Urinary bladder (tissue), 3 donors: ENCODE measurements at regions not wholly inside any gene's neighbourhood (a gene's known extent, or its start where the extent isn't known, plus 50 kb on each side); places are given as distances from the start of the nearest gene placed in this dataset.

Experiments used
- DNase-seq: peaks from one replicate; pipeline ENCODE4 v3.0.0-alpha.2; 2015; ENCODE audit errors: extremely low spot score
- H3K27ac ChIP-seq: one replicate; pipeline ENCODE4 v1.5.1; 2013; ENCODE audit warnings: low read depth, mild to moderate bottlenecking, moderate library complexity
- H3K36me3 ChIP-seq: one replicate; pipeline ENCODE4 v1.6.1; 2013; ENCODE audit warnings: mild to moderate bottlenecking, moderate library complexity; ENCODE audit not compliant: insufficient read depth
- H3K4me1 ChIP-seq: one replicate; pipeline ENCODE4 v1.6.1; 2013; ENCODE audit warnings: mild to moderate bottlenecking, moderate library complexity; ENCODE audit not compliant: insufficient read depth
- H3K4me3 ChIP-seq: one replicate; pipeline ENCODE4 v1.5.1; 2013; ENCODE audit warnings: low read depth, low read length
- WGBS: extraction: QIAGEN DNeasy Blood & Tissue Kit; methylation state at CpG from one replicate; pipeline ENCODE4 v1.1.7; 2013; 5-methylcytosine and 5-hydroxymethylcytosine counted together
- donor health status: healthy with polysubstance abuse.
- donor health status: healthy.

DNA sequence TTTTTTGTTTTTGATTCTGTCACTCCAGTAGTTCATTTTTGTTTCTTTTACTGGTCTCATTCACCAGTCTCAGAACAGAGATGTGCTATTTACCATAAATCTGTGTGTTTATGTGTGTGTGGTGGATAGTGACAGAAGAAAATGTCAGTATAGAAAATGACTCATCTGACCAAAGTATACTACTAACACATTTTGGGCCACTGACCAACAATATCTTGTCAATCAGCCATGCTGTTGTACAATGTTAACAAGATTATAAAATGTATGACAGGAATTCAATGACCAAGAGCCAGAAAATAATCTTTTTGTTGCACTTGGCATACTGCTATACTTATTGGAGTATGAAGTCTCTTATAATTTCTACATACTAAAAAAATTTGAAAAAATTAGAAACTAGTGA is 1081.4 kb upstream of the NRXN1 start:
- H3K27ac ChIP-seq: no peak overlapping the region
- H3K36me3 ChIP-seq: no peaks in the 10 kb centered on the region
- H3K4me1 ChIP-seq: no peaks in the 10 kb centered on the region
- no peak for DNase-seq
- H3K4me3 ChIP-seq: no peak overlapping the region

DNA sequence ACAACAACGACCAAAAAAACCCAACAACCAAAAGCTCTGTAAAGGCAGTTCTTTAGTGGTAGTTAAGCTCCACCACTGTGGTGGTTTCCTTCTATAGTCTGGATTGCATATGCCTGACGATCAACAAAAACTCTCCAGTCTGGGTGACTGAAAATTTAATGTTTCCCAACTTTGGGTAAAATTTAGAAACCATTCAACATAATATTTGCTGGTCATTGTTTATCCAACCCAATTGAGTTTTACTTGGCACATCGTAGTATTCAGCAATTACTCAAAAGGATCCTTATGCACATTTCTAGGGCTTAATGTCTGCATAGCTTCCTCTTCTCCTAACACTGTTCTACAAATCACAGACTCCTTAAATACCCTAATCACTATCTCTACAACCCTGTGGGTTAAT is 1080.2 kb upstream of the NRXN1 start:
- Histone ChIP-seq H3K36me3 (no peaks in the 10 kb centered on the region), H3K27ac (no peak overlapping the region), H3K4me3 (no peak overlapping the region), H3K4me1 (no peaks in the 10 kb centered on the region)
- 92% methylated on average over 3 of the region's 3 CpGs for WGBS
- DNase-seq: no peak

DNA sequence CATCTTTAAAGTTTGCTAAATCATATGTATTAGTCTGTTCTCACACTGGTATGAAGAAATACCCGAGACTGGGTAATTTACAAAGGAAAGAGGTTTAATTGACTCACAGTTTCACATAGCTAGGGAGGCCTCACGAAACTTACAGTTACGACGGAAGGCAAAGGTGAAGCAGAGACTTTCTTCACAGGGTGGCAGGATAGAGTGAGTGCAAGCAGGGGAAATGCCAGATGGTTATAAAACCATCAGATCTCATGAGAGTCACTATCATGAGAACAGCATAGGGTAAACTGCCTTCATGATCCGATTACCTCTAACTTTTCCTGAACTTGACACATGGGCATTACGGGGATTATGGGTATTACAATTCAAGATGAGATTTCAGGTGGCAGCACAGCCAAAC is 1075.2 kb upstream of the NRXN1 start:
- Histone ChIP-seq H3K36me3 (no peaks in the 10 kb centered on the region), H3K4me1 (no peaks in the 10 kb centered on the region), H3K27ac (no peak overlapping the region), H3K4me3 (no peak overlapping the region)
- WGBS: 72% methylated on average over 6 of the region's 6 CpGs
- DNase-seq: no peak

DNA sequence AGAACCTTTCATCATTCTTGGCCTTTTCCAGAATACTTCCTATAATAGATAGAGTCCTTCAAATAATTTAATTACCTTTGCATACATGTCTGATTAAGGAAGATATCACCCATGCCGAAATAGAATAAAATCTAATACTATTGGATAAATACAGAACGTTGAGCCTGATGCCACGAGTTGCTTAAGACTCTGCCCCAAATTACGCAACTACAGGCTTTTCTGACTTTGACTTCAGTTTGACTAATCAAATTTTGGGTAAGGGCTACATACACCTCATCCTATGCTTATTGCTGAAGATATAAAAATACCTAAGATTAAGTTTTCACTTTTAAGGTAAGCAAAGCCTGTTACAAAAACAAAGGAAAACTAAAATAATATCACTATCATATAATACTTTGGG is 1065.1 kb upstream of the NRXN1 start:
- no peak overlapping the region for H3K4me3 ChIP-seq
- WGBS: 89% methylated on average over 4 of the region's 4 CpGs
- no peak for DNase-seq
- no peaks in the 10 kb centered on the region for H3K4me1 ChIP-seq
- H3K27ac ChIP-seq: no peak overlapping the region
- no peaks in the 10 kb centered on the region for H3K36me3 ChIP-seq

DNA sequence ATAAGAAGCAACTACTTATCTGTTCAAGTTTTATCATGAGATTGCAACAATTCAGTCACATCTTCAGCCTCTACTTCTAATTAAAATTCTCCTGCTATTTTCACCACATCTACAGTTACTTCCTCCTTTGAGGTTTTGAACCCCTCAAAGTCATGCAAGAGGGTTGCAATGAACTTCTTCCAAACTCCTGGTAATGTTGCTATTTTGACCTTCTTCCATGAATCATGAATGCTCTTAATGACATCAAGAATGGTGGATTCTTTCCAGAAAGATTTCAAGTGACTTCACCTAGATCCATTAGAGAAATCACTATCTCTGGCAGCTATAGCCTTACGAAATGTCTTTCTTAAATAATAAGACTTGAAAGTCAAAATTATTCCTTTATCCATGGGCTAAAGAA is 1052.8 kb upstream of the NRXN1 start:
- no peak for DNase-seq
- Histone ChIP-seq H3K36me3 (no peaks in the 10 kb centered on the region), H3K4me3 (no peak overlapping the region), H3K27ac (no peak overlapping the region), H3K4me1 (no peaks in the 10 kb centered on the region)
- WGBS: 95% methylated on average over 1 of the region's 1 CpG

DNA sequence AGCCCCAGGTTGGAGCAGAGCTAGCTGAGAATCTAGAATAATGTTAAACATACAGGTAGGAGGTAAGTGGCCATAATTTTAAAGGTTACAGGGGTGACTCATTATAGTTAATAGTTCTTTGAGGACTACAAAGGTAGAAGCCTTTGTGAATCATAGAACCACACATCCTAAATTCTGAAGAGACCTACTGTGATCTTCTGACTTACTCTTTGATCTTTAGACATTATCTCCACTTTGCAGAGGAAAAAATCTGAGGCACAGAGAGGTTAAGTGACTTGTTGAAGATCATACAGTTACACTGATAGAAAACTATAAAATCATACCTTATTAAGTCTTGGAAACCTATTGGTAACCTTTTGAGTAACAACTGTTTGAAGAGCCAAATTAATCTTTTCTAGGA is 1051.3 kb upstream of the NRXN1 start:
- no peak for DNase-seq
- Histone ChIP-seq H3K27ac (no peak overlapping the region), H3K36me3 (no peaks in the 10 kb centered on the region), H3K4me3 (no peak overlapping the region), H3K4me1 (no peaks in the 10 kb centered on the region)

DNA sequence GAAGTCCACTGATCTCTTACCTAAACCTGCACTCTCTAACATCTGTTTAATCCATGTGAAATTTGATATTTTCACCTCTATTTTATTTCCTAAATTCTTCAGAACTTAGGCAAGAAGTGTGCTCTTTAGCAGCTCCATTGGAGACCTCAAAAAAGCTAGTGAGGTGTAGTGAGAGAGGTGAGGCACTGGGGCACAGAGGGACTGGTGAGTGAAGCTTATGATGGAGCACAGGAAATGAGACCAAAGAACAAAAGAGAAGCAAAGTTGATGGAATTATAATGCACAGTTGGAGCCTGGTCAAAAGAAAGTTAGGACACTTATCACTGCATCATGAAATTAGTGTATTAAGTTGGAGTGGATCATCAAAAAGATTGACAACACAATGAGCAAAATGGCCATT is 1050.7 kb upstream of the NRXN1 start:
- H3K4me1 ChIP-seq: no peaks in the 10 kb centered on the region

DNA sequence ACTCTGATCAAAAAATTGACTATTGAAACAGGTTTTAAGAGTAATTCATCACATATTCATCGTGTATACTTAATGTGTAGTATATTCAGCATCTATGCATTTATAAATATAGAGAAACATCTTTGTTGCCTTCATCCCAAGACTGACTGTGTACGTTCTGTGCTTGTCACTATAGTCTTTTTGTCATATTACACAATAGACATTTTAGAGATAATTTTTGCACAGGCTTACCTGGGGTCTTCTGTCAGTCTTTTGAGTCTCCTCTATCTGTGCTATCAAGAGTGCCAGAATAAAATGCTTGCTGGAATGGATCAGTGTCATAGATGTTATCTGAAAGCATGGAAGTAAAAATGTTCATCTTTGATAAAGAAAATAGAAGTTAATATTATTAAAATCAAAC is 1047.7 kb upstream of the NRXN1 start:
- no peaks in the 10 kb centered on the region for H3K36me3 ChIP-seq
- H3K4me3 ChIP-seq: no peak overlapping the region
- 88% methylated on average over 2 of the region's 2 CpGs for WGBS
- no peaks in the 10 kb centered on the region for H3K4me1 ChIP-seq
- DNase-seq: no peak
- no peak overlapping the region for H3K27ac ChIP-seq

More for the DNA sequence above, 1050.7 kb upstream of the NRXN1 start:
- Histone ChIP-seq H3K27ac (no peak overlapping the region), H3K4me3 (no peak overlapping the region), H3K36me3 (no peaks in the 10 kb centered on the region)
- no peak for DNase-seq

DNA sequence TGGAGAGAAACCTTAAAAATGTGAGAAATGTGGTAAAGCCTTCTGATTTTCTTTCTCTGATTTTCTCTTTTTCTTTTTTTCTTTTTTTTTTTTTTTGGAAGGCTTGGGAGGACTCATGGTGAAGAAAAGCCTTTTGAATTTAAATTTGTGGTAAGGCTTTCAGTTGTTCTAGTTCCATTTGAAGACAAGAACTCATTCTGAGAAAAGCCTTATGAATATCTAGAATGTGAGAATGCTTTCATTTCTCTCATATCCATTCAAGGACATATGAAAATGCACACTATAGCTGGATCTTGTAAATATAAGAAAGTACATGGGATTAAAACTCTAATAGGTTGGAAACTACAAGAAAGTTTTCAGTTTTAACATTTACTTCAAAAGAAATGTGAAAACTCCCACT is 1045.2 kb upstream of the NRXN1 start:
- DNase-seq: no peak
- no peak overlapping the region for H3K27ac ChIP-seq
- H3K4me1 ChIP-seq: no peaks in the 10 kb centered on the region
- H3K4me3 ChIP-seq: no peak overlapping the region
- no peaks in the 10 kb centered on the region for H3K36me3 ChIP-seq

DNA sequence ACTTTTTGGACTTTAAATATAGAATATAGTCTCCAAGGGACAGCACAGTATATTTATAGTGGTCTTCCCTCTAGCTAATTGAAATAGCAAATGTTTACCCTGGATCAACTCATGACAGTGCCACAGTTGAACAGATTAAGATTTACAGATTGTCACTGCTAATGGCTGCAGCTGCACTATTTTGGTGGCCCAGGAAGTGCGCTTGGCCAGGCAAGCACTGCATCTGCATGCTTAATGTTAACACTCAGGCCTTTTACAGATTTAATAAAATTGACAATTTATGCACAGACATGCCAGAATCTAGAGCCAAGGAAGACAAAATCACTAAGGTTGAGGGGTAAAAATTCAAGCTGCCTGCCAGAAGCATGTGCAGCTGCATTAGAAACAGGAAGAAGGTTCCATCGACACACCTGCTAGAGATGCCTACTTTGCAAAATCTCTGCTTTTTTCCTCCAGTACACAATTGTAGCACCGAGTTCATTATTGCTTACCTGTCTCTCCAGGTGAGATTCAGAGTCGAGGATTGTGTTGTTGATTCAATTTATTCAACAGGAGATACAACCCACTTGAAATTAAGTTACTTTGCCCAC is 1042.3 kb upstream of the NRXN1 start:
- no peak for DNase-seq
- 86% methylated on average over 4 of the region's 4 CpGs for WGBS
- H3K36me3 ChIP-seq: no peaks in the 10 kb centered on the region
- no peaks in the 10 kb centered on the region for H3K4me1 ChIP-seq
- H3K27ac ChIP-seq: no peak overlapping the region
- no peak overlapping the region for H3K4me3 ChIP-seq

DNA sequence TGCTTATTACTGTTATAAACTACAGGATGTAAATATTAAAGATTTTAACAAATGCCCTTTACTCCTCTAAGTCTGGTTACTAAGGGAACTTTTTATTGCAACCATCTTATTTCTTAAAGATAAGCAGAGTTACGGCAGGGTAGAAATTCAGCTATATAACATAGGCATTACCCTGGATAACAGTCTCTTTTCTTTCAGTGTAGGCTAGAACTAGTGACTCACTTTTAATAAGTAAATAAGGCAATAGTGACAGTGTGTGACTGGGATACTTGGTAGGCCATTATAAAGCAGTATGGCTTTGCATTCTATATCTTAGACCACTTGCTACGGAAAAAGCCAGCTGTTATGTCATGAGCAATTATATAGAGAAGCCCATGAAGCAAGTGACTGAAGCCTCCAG is 1041.0 kb upstream of the NRXN1 start:
- Histone ChIP-seq H3K4me3 (no peak overlapping the region), H3K4me1 (no peaks in the 10 kb centered on the region), H3K27ac (no peak overlapping the region), H3K36me3 (no peaks in the 10 kb centered on the region)
- DNase-seq: no peak
- WGBS: 33% methylated on average over 2 of the region's 2 CpGs

DNA sequence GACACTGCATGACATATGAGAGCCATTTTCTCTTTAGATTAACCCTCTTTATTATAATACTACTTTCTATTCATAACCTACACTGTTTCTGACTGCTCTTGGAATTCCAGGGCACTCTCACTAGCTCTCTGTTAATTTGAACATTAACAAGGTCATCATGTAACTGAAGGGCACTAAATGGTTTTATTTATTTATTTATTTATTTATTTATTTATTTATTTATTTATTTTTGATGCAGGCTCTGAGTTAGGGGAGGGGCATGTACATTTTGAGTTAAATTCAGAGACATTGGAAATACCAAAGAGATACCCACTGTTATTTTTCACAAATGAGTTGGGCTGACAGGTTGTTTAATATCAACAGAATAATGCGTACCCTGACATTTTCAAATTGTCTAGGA is 1038.7 kb upstream of the NRXN1 start:
- 99% methylated on average over 1 of the region's 1 CpG for WGBS
- H3K4me1 ChIP-seq: no peaks in the 10 kb centered on the region
- no peak overlapping the region for H3K4me3 ChIP-seq
- no peaks in the 10 kb centered on the region for H3K36me3 ChIP-seq
- H3K27ac ChIP-seq: no peak overlapping the region
- DNase-seq: no peak

DNA sequence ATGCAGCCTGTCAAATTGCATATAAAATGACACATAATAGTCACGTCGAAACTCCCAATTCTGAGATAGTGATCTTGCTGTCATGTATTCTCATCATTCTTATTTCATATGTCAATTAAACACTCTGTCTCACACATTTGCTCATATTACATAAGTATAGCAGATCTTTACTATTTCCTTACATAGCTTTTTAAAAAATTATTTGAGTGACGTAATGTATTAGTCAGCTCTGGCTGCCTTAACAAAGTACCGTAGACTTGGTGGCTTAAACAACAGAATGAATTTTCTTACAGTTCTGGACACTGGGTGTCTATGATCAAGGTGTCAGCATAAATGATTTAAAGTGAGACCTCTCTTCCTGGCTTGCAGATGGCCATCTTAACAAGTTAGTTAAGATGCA is 1032.3 kb upstream of the NRXN1 start:
- Histone ChIP-seq H3K4me1 (no peaks in the 10 kb centered on the region), H3K4me3 (no peak overlapping the region), H3K27ac (no peak overlapping the region), H3K36me3 (no peaks in the 10 kb centered on the region)
- 94% methylated on average over 4 of the region's 4 CpGs for WGBS
- no peak for DNase-seq

DNA sequence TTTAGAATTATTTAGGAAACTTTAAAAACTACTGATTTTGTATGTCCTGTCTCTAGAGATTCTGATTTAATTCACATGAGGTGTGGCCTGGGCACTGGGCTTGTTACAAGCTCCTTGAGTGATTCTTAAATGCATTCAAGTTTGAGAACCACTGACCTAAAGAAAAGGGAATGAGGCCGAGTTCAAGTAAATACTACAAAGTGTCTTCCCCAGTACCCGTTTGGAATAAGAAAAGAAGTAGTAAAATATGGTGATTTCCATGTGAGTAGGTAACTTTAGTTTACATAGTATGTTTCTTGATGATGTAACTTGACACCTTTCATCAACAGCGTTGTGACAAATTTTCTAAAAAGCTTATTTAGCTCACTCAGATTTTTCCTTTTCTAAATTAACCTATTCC is 1022.9 kb upstream of the NRXN1 start:
- WGBS: 49% methylated on average over 3 of the region's 3 CpGs
- no peak overlapping the region for H3K4me3 ChIP-seq
- DNase-seq: no peak
- H3K27ac ChIP-seq: no peak overlapping the region
- H3K36me3 ChIP-seq: no peaks in the 10 kb centered on the region
- H3K4me1 ChIP-seq: no peaks in the 10 kb centered on the region

DNA sequence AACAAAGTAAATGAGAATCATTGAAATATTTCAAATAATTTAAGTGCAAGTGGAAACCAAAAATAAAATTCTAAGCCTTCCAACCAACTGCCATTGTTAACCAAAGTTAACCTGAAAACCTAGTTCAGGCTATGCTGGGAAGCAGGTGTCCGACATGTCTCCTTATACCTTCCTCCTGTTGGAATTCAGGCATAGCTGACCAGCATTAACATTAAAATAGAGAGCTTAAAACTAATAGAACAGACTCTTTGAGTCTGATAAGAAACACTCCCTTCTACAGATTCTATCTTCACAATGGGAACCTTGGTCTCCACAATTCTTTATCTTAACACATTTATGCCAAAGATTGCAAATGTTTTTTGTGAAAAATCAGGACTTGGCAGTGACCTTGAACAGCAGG is 1004.9 kb upstream of the NRXN1 start:
- Histone ChIP-seq H3K27ac (no peak overlapping the region), H3K4me3 (no peak overlapping the region), H3K36me3 (no peaks in the 10 kb centered on the region), H3K4me1 (no peaks in the 10 kb centered on the region)
- WGBS: 81% methylated on average over 1 of the region's 1 CpG
- no peak for DNase-seq
